GM12892 (cell line): ENCODE measurements at regions not wholly inside any gene's neighbourhood (a gene's known extent, or its start where the extent isn't known, plus 50 kb on each side); places are given as distances from the start of the nearest gene placed in this dataset.

Experiments used
- POLR2A ChIP-seq: IDR thresholded peaks from 2 replicates; pipeline ENCODE4 v1.6.1; 2011; ENCODE audit warnings: low read depth, low read length, control low read depth
- POLR2AphosphoS5 ChIP-seq: IDR thresholded peaks from 2 replicates; pipeline ENCODE4 v1.6.1; 2011; ENCODE audit warnings: low read depth, low read length, control low read depth

GRCh38 chr10:131442271-131442670 is 130.8 kb upstream of the TCERG1L start:
- TF ChIP-seq POLR2AphosphoS5 (no peak), POLR2A (no peak)
